ENCODE measurements at regions not wholly inside any gene's neighbourhood (a gene's known extent, or its start where the extent isn't known, plus 50 kb on each side); places are given as distances from the start of the nearest gene placed in this dataset.

DNA sequence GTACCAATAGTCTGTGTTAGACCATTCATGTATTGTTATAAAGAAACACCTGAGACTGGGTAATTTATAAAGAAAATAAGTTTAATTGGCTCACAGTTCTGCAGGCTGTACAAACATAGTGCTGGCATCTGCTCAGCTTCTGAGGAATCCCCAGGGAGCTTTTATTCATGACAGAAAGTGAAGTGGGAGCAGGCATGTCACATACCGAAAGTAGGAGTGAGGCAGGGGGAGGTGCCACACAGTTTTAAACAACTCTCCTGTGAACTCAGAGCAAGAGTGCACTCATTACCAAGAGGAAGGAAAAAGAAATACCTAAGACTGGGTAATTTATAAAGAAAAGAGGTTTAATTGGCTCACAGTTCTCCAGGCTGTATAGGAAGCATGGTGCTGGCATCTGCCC is 591.2 kb downstream of the PPP4R3C start:
- 81 to 87% (median 85%) methylated on average over 1 of the region's 1 CpG for WGBS, 3 donors
- Histone ChIP-seq H3K9me3 (no peaks in the 10 kb centered on the region), H3K4me1 (ENCODE audit: insufficient read depth) (no peaks in the 10 kb centered on the region), H3K27ac (no peak overlapping the region), H3K4me3 (no peak overlapping the region), H3K27me3 (no peaks in the 10 kb centered on the region), H3K36me3 (no peaks in the 10 kb centered on the region)
- intact Hi-C loops (cut with DNase I) = no loop called here
- DNase-seq = no peak
- TF ChIP-seq POLR2A (IDR thresholded peaks at IDR 0.05) (no peak), EP300 (IDR thresholded peaks at IDR 0.05) (no peak)
- TF ChIP-seq, protein P1, sequence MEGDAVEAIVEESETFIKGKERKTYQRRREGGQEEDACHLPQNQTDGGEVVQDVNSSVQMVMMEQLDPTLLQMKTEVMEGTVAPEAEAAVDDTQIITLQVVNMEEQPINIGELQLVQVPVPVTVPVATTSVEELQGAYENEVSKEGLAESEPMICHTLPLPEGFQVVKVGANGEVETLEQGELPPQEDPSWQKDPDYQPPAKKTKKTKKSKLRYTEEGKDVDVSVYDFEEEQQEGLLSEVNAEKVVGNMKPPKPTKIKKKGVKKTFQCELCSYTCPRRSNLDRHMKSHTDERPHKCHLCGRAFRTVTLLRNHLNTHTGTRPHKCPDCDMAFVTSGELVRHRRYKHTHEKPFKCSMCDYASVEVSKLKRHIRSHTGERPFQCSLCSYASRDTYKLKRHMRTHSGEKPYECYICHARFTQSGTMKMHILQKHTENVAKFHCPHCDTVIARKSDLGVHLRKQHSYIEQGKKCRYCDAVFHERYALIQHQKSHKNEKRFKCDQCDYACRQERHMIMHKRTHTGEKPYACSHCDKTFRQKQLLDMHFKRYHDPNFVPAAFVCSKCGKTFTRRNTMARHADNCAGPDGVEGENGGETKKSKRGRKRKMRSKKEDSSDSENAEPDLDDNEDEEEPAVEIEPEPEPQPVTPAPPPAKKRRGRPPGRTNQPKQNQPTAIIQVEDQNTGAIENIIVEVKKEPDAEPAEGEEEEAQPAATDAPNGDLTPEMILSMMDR (IDR thresholded peaks at IDR 0.05) = no peak

DNA sequence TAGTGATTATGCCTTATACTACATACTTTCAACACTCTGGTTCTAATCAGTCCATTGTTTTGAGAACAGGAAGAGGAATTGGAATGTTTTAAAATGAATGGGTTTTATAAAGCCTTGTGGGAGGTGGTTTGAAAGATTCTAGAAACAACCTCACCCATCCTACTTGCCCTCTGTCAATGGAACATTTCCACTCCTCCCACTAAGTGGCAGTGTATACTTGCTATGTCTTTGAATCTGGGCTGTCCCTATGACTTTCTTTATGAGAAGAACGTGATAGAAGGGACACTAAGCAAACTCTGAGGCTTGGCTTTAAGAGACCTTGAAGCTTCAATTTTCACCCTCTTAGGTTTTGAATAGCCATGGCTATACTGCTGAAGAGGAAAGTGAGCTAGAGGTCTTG is 611.2 kb downstream of the PPP4R3C start:
- WGBS, 3 donors = 9 to 29% (median 10%) methylated on average over 1 of the region's 1 CpG
- no peak overlapping the region for H3K4me3 ChIP-seq
- H3K27ac ChIP-seq = no peak overlapping the region
- DNase-seq = no peak
- H3K9me3 ChIP-seq = no peaks in the 10 kb centered on the region
- H3K27me3 ChIP-seq = no peaks in the 10 kb centered on the region
- H3K36me3 ChIP-seq = no peaks in the 10 kb centered on the region
- no peaks in the 10 kb centered on the region for H3K4me1 ChIP-seq (ENCODE audit: insufficient read depth)
- TF ChIP-seq EP300 (IDR thresholded peaks at IDR 0.05) (no peak), POLR2A (IDR thresholded peaks at IDR 0.05) (no peak)
- TF ChIP-seq, protein P1 (IDR thresholded peaks at IDR 0.05) = no peak
- intact Hi-C loops (cut with DNase I) = no loop called here

DNA sequence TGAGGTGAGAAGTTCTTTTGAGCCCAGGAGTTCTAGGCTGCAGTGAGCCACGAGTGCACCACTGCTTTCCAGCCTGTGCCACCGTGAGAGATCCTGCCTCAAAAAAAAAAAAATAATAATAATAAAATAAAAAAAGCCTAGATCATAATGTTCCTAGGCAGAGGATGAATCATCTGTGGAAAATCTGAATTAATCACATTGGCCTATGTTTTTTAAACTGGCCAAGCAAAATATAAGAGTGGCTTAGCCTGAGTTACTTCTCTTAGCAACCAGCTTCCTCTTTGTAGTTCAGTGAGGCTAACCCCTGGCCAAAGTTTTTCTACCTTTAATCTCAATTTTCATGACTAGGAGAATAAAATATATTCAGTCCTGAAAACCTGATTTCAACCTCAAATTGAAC is 614.6 kb downstream of the PPP4R3C start:
- Histone ChIP-seq H3K4me3 (no peak overlapping the region), H3K9me3 (no peaks in the 10 kb centered on the region), H3K4me1 (ENCODE audit: insufficient read depth) (no peaks in the 10 kb centered on the region), H3K27ac (no peak overlapping the region), H3K27me3 (no peaks in the 10 kb centered on the region), H3K36me3 (no peaks in the 10 kb centered on the region)
- TF ChIP-seq, protein P1 (IDR thresholded peaks at IDR 0.05) = no peak
- TF ChIP-seq EP300 (IDR thresholded peaks at IDR 0.05) (no peak), POLR2A (IDR thresholded peaks at IDR 0.05) (no peak)
- intact Hi-C loops (cut with DNase I) = no loop called here
- WGBS, 3 donors = 30 to 39% (median 38%) methylated on average over 2 of the region's 2 CpGs
- DNase-seq = no peak

DNA sequence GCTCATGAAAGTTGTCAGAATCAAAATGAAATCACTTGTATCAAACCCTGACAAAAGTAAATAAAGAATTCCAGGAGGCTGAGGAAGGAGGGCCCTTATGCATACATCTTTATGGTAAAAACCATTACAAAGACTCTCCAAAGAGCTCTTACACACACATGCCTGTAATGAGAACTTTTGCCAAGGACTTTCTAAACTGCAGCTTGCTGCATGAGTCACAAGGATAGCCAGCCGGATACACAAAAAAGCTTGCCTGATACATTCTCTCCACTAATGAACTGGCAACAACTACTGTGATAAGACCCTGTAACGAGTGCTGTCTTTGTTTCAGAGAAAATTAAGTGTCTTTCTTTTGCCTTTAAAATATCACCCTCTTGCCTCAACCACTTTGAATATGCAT is 618.1 kb downstream of the PPP4R3C start:
- intact Hi-C loops (cut with DNase I) = no loop called here
- no peaks in the 10 kb centered on the region for H3K27me3 ChIP-seq
- no peak overlapping the region for H3K27ac ChIP-seq
- no peaks in the 10 kb centered on the region for H3K36me3 ChIP-seq
- H3K4me3 ChIP-seq = no peak overlapping the region
- H3K4me1 ChIP-seq (ENCODE audit: insufficient read depth) = no peaks in the 10 kb centered on the region
- WGBS, 3 donors = 23 to 37% (median 24%) methylated on average over 2 of the region's 2 CpGs
- no peak for DNase-seq
- H3K9me3 ChIP-seq = no peaks in the 10 kb centered on the region
- TF ChIP-seq POLR2A (IDR thresholded peaks at IDR 0.05) (no peak), EP300 (IDR thresholded peaks at IDR 0.05) (no peak)
- TF ChIP-seq, protein P1 (IDR thresholded peaks at IDR 0.05) = no peak

DNA sequence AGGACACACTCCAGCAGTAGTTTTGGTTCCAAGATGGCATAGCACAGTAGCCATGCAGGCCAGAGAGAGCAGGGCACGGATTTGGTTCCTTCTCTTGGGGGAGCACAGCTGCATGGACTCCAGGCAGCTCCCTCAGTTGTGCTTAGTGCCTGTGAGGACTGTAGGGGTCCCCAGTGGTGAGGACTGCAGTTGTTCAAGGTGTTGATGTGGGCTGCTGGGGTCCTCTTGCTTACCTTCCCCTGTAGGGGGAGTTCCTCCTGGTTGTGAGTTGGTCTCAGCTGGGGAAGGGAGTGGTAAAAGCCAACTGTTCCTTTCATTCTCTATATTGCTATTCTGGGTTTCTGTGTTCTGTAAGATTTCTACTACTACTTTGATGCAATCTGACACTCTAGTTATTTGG is 606.5 kb downstream of the MAGEB5 start:
- WGBS, 3 donors = 0 to 29% (median 14%) methylated on average over 1 of the region's 1 CpG
- TF ChIP-seq POLR2A (IDR thresholded peaks at IDR 0.05) = no peak
- TF ChIP-seq EP300 (IDR thresholded peaks at IDR 0.05) = no peak
- TF ChIP-seq, protein P1 (IDR thresholded peaks at IDR 0.05) = no peak
- no peak overlapping the region for H3K4me3 ChIP-seq
- peaks cover 0 to 3% of the 10 kb centered on the region in 2 donors for H3K9me3 ChIP-seq
- intact Hi-C loops (cut with DNase I) = no loop called here
- DNase-seq = no peak
- H3K4me1 ChIP-seq (ENCODE audit: insufficient read depth) = no peaks in the 10 kb centered on the region
- no peaks in the 10 kb centered on the region for H3K36me3 ChIP-seq
- no peaks in the 10 kb centered on the region for H3K27me3 ChIP-seq
- no peak overlapping the region for H3K27ac ChIP-seq
